Esophagus squamous epithelium (tissue), 5 donors: ENCODE measurements at regions not wholly inside any gene's neighbourhood (a gene's known extent, or its start where the extent isn't known, plus 50 kb on each side); places are given as distances from the start of the nearest gene placed in this dataset.

Experiments used
- DNase-seq: peaks from one replicate; lab custom pipeline; 2025; lab: John Stamatoyannopoulos, UW
- H3K27ac ChIP-seq, 4 donors: fragments of 200-600 bp; sonication (generic); one replicate each; pipeline ENCODE4 v1.5.1; 2016 to 2019; ENCODE audit warnings: mild to moderate bottlenecking in 1 of 4
- H3K27me3 ChIP-seq, 4 donors: fragments of 200-600 bp; sonication (generic); 1 replicate in 3 of 4; 2 replicates in 1 of 4; pipeline versions ENCODE4 v1.5.1 to v1.6.0; 2017 to 2021; ENCODE audit warnings: antibody characterized with exemption in 1 of 4
- H3K36me3 ChIP-seq, 3 donors: fragments of 200-600 bp; sonication (generic); one replicate each; pipeline ENCODE4 v1.5.1; 2016 to 2019
- H3K4me1 ChIP-seq, 3 donors: fragments of 200-600 bp; sonication (generic); one replicate each; pipeline ENCODE4 v1.5.1; 2017 to 2019
- H3K4me3 ChIP-seq, 4 donors: fragments of 200-600 bp; sonication (generic); 1 replicate in 3 of 4; 2 replicates in 1 of 4; pipeline ENCODE4 v1.5.1; 2016 to 2019; ENCODE audit warnings: mild to moderate bottlenecking in 2 of 4, moderate library complexity in 1 of 4
- H3K9me3 ChIP-seq, 3 donors: fragments of 200-600 bp; sonication (generic); one replicate each; pipeline ENCODE4 v1.5.1; 2016 to 2019
- CTCF ChIP-seq, 6 experiments: fragments of 450-650 bp in 4 of 6; fragments of 200-600 bp in 2 of 6; sonication (generic) in 2 of 6; IDR thresholded peaks; one replicate each; pipeline ENCODE4 v1.5.1; 2016 to 2019; ENCODE audit warnings: antibody characterized with exemption in 6 of 6, mild to moderate bottlenecking in 4 of 6, moderate library complexity in 4 of 6
- POLR2A ChIP-seq, 4 donors: fragments of 450-650 bp; IDR thresholded peaks; one replicate each; pipeline ENCODE4 v1.6.1; 2017; ENCODE audit warnings: antibody characterized with exemption in 4 of 4, mild to moderate bottlenecking in 4 of 4, moderate library complexity in 3 of 4
- WGBS, 2 donors: methylation state at CpG; one replicate each; pipeline ENCODE4 v1.1.5; 2018; 5-methylcytosine and 5-hydroxymethylcytosine counted together
- intact Hi-C: fragments of 100-400 bp; cut with DNase I; formaldehyde crosslinking; loops from one replicate; pipeline ENCODE4 v1.15.0; 2022
- donor health status: DM: yes; HTN: yes; CAD: no.

- DNase-seq, result no peak
- 76 to 77% methylated on average over 11 to 12 of the region's 12 CpGs for WGBS, 2 donors
- Histone ChIP-seq H3K27me3 (peaks cover 0 to 12% (median 0%) of the 10 kb centered on the region in 4 donors), H3K27ac (no peak overlapping the region), H3K9me3 (no peaks in the 10 kb centered on the region), H3K4me1 (no peaks in the 10 kb centered on the region), H3K4me3 (no peak overlapping the region), H3K36me3 (no peaks in the 10 kb centered on the region)
- no peak for TF ChIP-seq CTCF (IDR thresholded peaks at IDR 0.05)
- no peak for TF ChIP-seq POLR2A (IDR thresholded peaks at IDR 0.05)
- intact Hi-C loops, result no loop called here
These were observed 49.8 kb upstream of the ANO1 start for GRCh38 chr11:70028147-70028855.
